GM12801 (cell line): ENCODE measurements at regions not wholly inside any gene's neighbourhood (a gene's known extent, or its start where the extent isn't known, plus 50 kb on each side); places are given as distances from the start of the nearest gene placed in this dataset.

Experiments used
- TF ChIP-seq, protein P1 (sequence below): IDR thresholded peaks from one replicate; pipeline ENCODE4 v1.5.1; 2011; ENCODE audit warnings: control low read depth; ENCODE audit not compliant: insufficient read length; ENCODE audit errors: extremely low read depth

DNA sequence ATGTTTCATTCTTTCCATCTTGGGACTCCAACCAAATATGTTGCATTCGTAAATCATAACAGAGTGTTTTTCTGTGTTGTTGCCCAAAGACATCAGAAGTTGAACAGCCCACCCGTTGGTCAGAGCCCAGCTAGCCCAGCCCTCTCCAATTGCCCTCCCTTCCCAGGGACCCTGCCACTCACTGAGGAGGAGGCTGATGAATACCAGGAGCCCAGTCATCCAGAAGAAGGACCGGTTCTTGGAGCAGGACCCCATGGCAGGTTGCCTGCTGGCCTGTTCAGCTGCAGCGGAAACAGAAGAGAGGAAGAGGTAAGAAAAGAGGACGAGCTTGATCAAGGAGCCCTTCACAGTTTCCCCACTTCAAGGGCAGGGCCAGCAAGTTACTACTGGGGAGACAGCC is 172.2 kb upstream of the ETV3 start:
- TF ChIP-seq, protein P1, sequence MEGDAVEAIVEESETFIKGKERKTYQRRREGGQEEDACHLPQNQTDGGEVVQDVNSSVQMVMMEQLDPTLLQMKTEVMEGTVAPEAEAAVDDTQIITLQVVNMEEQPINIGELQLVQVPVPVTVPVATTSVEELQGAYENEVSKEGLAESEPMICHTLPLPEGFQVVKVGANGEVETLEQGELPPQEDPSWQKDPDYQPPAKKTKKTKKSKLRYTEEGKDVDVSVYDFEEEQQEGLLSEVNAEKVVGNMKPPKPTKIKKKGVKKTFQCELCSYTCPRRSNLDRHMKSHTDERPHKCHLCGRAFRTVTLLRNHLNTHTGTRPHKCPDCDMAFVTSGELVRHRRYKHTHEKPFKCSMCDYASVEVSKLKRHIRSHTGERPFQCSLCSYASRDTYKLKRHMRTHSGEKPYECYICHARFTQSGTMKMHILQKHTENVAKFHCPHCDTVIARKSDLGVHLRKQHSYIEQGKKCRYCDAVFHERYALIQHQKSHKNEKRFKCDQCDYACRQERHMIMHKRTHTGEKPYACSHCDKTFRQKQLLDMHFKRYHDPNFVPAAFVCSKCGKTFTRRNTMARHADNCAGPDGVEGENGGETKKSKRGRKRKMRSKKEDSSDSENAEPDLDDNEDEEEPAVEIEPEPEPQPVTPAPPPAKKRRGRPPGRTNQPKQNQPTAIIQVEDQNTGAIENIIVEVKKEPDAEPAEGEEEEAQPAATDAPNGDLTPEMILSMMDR, result no peak

DNA sequence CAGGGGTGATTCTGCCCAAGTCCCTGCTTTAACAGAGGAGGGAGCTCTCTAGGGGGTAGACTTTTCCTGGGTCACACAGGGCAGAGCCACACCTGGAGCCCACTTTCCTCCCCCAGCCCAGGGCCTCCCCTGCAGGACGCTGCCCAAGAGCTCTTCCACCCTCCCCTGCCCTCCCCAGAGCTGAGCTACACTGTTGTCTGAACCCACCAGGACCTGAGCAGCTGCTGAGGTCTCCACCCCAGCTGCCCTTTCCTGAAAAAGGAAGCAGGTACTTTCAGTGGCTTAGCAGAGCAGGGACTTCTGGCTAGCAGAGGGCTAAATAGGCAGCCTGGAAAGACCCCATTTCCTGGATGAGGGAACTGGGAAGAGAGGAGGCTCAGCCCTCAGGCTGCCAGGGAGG is 169.3 kb upstream of the ETV3 start:
- TF ChIP-seq, protein P1, result no peak

DNA sequence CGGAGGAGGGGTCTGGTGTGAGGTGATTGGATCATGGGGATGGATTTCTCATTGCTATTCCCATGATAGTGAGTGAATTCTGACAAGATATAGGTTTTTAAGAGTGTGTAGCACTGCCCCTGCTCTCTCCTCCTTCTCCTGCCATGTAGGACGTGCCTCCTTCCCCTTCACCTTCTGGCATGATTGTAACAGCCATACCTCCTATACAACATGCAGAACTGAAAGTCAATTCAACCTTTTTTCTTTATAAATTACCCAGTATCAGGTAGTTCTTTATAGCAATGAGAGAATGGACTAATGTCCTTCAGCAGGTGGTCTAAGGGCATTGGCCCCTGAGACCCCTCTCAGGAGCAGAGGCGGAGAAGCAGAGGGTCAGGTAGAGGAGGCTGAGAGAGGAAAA is 168.7 kb upstream of the ETV3 start:
- TF ChIP-seq, protein P1, result no peak

- TF ChIP-seq, protein P1, result no peak
Measured at GRCh38 chr1:157304271-157304670, 166.1 kb upstream of the ETV3 start.

DNA sequence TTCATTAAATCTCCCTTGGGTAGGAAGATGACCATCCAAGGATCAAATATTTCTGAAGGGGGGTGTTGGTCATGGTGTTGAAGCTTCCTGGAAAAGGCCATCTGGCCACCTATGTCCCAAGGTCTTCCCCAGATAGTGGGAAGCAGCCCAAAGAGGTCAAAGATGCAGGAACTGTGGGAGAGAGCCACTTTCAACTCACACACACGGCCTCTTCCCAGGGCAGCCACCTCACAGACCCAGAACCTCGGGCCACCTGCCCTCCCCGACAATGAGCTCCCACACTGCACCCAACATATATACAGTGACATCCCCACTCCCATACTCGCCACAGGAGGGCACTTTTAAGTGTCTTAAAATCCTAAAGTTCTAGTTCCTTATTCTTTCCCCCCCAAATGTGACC is 164.5 kb upstream of the ETV3 start:
- TF ChIP-seq, protein P1, result no peak

- TF ChIP-seq, protein P1, result no peak
Measured at GRCh38 chr1:157302199-157302497, 164.0 kb upstream of the ETV3 start.

- TF ChIP-seq, protein P1, result no peak
Measured at GRCh38 chr1:157301477-157302198, 163.4 kb upstream of the ETV3 start.
